ENCODE measurements at regions not wholly inside any gene's neighbourhood (a gene's known extent, or its start where the extent isn't known, plus 50 kb on each side); places are given as distances from the start of the nearest gene placed in this dataset.
"Not testable (repeated sequence)": the region's sequence is repeated elsewhere in the genome, so short reads cannot be mapped to it uniquely, and the experiment has no call there.

GRCh38 chrX:39677978-39678791 is 419.6 kb downstream of the BCOR start:
- H3K4me1 Mint-ChIP-seq, result no peaks in the 10 kb centered on the region
- H3K4me3 Mint-ChIP-seq, result no peak overlapping the region
- H3K9me3 Mint-ChIP-seq, result no peaks in the 10 kb centered on the region
- no peak overlapping the region for H3K27ac Mint-ChIP-seq
- DNase-seq, result no peak
- no peaks in the 10 kb centered on the region for H3K36me3 Mint-ChIP-seq
- no peaks in the 10 kb centered on the region for H3K27me3 Mint-ChIP-seq
- CTCF ChIA-PET, result no interaction called here

DNA sequence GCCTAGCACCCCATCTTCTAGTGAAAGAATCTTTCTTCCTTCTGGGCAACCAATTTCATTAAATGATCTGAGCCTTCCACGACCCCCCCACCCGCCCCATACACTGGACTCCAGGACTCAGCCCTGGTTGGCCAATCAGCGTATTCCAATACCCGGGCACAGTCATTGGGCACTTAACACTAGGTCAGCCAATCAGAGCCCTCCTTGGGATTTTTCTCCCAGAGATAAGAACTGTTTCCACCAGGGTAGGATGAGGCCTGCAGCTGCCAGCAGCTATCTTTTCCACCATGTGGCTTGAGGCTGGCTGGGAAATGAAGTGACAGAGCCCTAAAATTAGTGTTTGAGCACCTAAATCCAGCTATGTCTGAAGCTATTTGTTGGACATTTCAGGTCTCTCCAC is 418.8 kb downstream of the BCOR start:
- no peaks in the 10 kb centered on the region for H3K27me3 Mint-ChIP-seq

GRCh38 chrX:39679497-39680157 is 418.1 kb downstream of the BCOR start:
- Mint-ChIP-seq H3K4me3 (no peak overlapping the region), H3K36me3 (no peaks in the 10 kb centered on the region), H3K9me3 (no peaks in the 10 kb centered on the region), H3K4me1 (no peaks in the 10 kb centered on the region), H3K27me3 (peaks cover 3% of the 10 kb centered on the region), H3K27ac (no peak overlapping the region)
- no peak for DNase-seq
- CTCF ChIA-PET, result no interaction called here

More for the DNA sequence above, 418.8 kb downstream of the BCOR start:
- Mint-ChIP-seq H3K27ac (no peak overlapping the region), H3K4me1 (no peaks in the 10 kb centered on the region), H3K36me3 (no peaks in the 10 kb centered on the region), H3K9me3 (no peaks in the 10 kb centered on the region), H3K4me3 (no peak overlapping the region)
- CTCF ChIA-PET, result no interaction called here
- DNase-seq, result no peak

DNA sequence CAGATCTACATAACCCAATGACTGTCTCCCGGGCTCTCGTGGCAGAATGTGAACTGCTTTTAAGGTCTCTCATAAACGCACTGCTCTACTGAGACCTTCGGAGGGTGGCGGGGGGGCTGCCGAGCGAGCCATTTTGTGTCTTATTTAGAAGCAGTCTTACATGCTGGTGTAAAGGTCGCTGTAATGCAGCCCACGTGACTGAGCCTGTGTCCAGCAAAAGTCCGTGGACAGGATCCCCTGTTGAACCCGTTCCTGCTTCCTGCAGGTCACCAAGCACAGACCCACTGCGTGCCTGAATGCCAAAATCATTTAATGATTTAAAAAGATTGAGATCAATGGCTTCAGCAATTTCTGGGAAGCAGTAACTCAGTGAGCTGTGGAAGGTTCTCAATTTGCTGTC is 415.9 kb downstream of the BCOR start:
- H3K27me3 Mint-ChIP-seq, result peaks cover 15% of the 10 kb centered on the region
- DNase-seq, result no peak
- no peaks in the 10 kb centered on the region for H3K36me3 Mint-ChIP-seq
- no peak overlapping the region for H3K4me3 Mint-ChIP-seq
- no peaks in the 10 kb centered on the region for H3K9me3 Mint-ChIP-seq
- H3K27ac Mint-ChIP-seq, result no peak overlapping the region
- no peaks in the 10 kb centered on the region for H3K4me1 Mint-ChIP-seq
- CTCF ChIA-PET, result no interaction called here

- H3K27ac Mint-ChIP-seq, result no peak overlapping the region
- no peak for DNase-seq
- no peaks in the 10 kb centered on the region for H3K36me3 Mint-ChIP-seq
- CTCF ChIA-PET, result no interaction called here
- H3K4me3 Mint-ChIP-seq, result no peak overlapping the region
- H3K9me3 Mint-ChIP-seq, result no peaks in the 10 kb centered on the region
- H3K27me3 Mint-ChIP-seq, result peaks cover 22% of the 10 kb centered on the region
- H3K4me1 Mint-ChIP-seq, result no peaks in the 10 kb centered on the region
Measured at GRCh38 chrX:39682778-39683177, 415.0 kb downstream of the BCOR start.

- no peaks in the 10 kb centered on the region for H3K4me1 Mint-ChIP-seq
- H3K27me3 Mint-ChIP-seq, result peaks cover 61% of the 10 kb centered on the region
- no peaks in the 10 kb centered on the region for H3K36me3 Mint-ChIP-seq
- no peak for DNase-seq
- CTCF ChIA-PET, result no interaction called here
- no peak overlapping the region for H3K4me3 Mint-ChIP-seq
- no peaks in the 10 kb centered on the region for H3K9me3 Mint-ChIP-seq
- no peak overlapping the region for H3K27ac Mint-ChIP-seq
Measured at GRCh38 chrX:39688219-39688575, 409.6 kb downstream of the BCOR start.

DNA sequence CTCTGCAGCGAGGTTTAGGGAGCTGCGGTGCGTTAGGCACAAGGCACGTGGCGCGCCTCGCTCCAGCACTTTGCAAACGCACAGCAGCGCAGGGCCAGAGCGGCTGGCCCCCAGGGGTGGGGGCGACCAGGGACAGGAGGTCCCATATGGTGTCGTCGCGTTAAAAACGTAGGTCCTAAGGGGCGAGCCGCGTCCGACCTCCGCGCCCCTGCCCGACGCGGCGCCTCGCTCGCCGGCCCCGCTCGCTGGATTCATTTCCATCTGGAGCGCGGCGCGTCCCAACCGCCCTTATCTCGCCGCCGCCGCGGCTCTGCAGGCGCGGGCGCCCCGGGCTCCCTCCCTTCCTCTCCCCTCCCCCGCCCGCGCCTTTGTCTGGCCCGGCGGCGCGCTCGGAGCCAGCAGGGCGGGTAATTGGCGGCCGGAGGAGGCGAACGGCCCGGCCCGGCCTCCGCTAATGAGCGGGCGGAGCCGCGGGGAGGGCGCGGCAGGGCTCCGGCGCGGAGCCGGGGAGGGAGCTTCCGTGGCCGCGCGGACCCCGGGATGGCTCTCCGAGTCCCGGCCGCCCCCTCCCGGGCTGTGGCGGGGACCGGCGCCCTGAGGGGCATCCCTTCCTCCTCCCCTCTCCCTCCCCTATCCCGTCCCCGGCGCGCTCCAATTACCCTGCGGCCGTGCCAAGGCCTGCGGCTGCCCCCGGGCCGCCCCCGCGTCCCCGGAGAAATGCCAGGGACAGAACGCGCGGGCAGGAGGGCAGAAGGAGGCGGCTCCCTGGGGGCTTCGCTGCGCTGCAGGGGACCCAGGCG is 409.0 kb downstream of the BCOR start:
- no peak overlapping the region for H3K4me3 Mint-ChIP-seq
- no peaks in the 10 kb centered on the region for H3K36me3 Mint-ChIP-seq
- CTCF ChIA-PET, result no interaction called here
- peaks cover 64% of the 10 kb centered on the region for H3K27me3 Mint-ChIP-seq
- no peak overlapping the region for H3K27ac Mint-ChIP-seq
- H3K4me1 Mint-ChIP-seq, result no peaks in the 10 kb centered on the region
- H3K9me3 Mint-ChIP-seq, result no peaks in the 10 kb centered on the region
- DNase-seq, result peak; percentile 25

DNA sequence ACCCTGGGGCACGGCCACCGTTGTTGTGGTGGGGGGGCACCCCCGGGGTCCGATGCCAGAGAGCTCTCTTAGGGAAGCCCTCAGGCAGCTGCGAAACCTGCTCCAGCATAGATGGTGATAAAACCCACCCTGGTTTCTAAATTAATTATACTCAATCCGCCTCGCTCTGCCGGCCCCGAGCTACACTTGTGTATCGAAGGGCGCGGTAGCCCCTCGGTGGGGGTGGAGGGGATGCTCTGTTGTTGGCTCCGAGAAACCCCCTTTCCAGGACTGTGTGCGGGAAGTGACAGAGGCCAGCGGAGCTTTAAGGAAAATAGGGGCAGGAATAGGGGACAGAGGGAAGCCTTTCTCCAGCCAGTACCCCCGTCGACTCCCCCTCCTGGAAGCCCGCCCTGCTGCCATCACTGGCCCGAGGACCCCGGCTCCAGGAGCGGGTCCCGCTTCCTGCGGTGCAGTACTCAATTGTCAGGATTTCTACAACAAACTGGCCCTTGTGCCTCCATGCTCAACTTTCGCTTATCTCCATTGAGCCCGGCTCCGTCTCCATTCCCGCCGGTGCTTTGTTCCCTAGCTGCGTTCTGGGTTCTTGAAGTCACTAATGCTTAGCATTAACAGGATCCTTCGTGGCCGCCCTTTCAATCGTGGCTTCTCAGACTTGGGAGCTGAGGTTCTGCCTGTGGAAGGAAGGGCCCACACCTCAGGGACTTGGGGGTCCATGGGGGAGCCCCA is 408.2 kb downstream of the BCOR start:
- no peaks in the 10 kb centered on the region for H3K36me3 Mint-ChIP-seq
- no peak for DNase-seq
- CTCF ChIA-PET, result no interaction called here
- H3K4me3 Mint-ChIP-seq, result no peak overlapping the region
- H3K27me3 Mint-ChIP-seq, result peaks cover 66% of the 10 kb centered on the region
- no peak overlapping the region for H3K27ac Mint-ChIP-seq
- H3K9me3 Mint-ChIP-seq, result no peaks in the 10 kb centered on the region
- H3K4me1 Mint-ChIP-seq, result no peaks in the 10 kb centered on the region

GRCh38 chrX:39690541-39691415 is 407.0 kb downstream of the BCOR start:
- DNase-seq, result no peak
- Mint-ChIP-seq H3K4me1 (no peaks in the 10 kb centered on the region), H3K4me3 (no peak overlapping the region), H3K9me3 (no peaks in the 10 kb centered on the region), H3K27ac (no peak overlapping the region), H3K27me3 (peaks cover 61% of the 10 kb centered on the region), H3K36me3 (no peaks in the 10 kb centered on the region)
- CTCF ChIA-PET, result no interaction called here

GRCh38 chrX:39691724-39692123 is 406.0 kb downstream of the BCOR start:
- no peak for DNase-seq
- H3K27ac Mint-ChIP-seq, result no peak overlapping the region
- H3K4me1 Mint-ChIP-seq, result no peaks in the 10 kb centered on the region
- H3K4me3 Mint-ChIP-seq, result no peak overlapping the region
- CTCF ChIA-PET, result no interaction called here
- no peaks in the 10 kb centered on the region for H3K9me3 Mint-ChIP-seq
- peaks cover 56% of the 10 kb centered on the region for H3K27me3 Mint-ChIP-seq
- no peaks in the 10 kb centered on the region for H3K36me3 Mint-ChIP-seq

GRCh38 chrX:39692796-39693195 is 405.0 kb downstream of the BCOR start:
- H3K27me3 Mint-ChIP-seq, result peaks cover 48% of the 10 kb centered on the region
- no peak overlapping the region for H3K27ac Mint-ChIP-seq
- H3K4me1 Mint-ChIP-seq, result no peaks in the 10 kb centered on the region
- H3K9me3 Mint-ChIP-seq, result no peaks in the 10 kb centered on the region
- no peaks in the 10 kb centered on the region for H3K36me3 Mint-ChIP-seq
- no peak for DNase-seq
- CTCF ChIA-PET, result no interaction called here
- H3K4me3 Mint-ChIP-seq, result no peak overlapping the region

DNA sequence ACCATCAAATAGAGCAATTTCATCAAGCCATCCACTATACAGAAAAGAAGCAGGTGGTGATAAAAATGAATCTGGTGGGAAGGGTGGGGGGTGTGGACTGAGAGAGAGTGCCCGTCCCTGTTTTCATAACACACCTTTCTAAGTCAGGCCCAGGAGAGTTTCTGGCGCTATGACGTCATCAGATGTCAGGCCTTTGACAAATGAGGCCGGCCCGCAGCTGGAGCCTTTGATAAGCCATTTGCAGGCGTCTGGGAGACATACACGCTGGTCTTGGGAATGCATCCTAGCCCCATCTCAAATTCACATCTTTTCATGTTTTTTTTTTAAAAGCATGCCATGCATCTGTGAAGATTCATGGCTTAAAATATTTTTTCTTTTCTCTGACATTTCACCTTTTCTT is 404.5 kb downstream of the BCOR start:
- H3K4me3 Mint-ChIP-seq, result no peak overlapping the region
- no peaks in the 10 kb centered on the region for H3K4me1 Mint-ChIP-seq
- no peaks in the 10 kb centered on the region for H3K36me3 Mint-ChIP-seq
- H3K9me3 Mint-ChIP-seq, result no peaks in the 10 kb centered on the region
- DNase-seq, result no peak
- CTCF ChIA-PET, result no interaction called here
- peaks cover 43% of the 10 kb centered on the region for H3K27me3 Mint-ChIP-seq
- no peak overlapping the region for H3K27ac Mint-ChIP-seq

DNA sequence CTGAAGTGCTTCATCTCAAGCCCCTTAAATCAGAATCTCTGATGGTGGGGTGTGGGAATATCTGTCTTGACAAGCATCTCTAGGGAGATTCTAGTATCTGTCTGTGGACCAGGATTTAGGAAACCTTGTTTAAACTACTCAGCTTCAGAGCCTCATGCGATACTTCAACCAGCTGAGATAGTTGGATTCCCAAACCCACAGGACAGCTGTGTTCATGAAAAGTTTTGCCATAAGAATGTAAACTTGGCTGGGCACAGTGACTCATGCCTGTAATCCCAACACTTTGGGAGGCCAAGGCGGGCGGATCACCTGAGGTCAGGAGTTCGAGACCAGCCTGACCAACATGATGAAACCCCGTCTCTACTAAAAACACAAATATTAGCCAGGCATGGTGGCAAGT is 395.1 kb downstream of the BCOR start:
- H3K36me3 Mint-ChIP-seq, H3K4me3 Mint-ChIP-seq, H3K9me3 Mint-ChIP-seq, CTCF ChIA-PET, H3K4me1 Mint-ChIP-seq, H3K27me3 Mint-ChIP-seq, DNase-seq, H3K27ac Mint-ChIP-seq: not testable (repeated sequence)

- DNase-seq, result no peak
- Mint-ChIP-seq H3K4me1 (no peaks in the 10 kb centered on the region), H3K27ac (no peak overlapping the region), H3K4me3 (no peak overlapping the region), H3K36me3 (no peaks in the 10 kb centered on the region), H3K27me3 (peaks cover 3% of the 10 kb centered on the region), H3K9me3 (no peaks in the 10 kb centered on the region)
- CTCF ChIA-PET, result no interaction called here
Measured at GRCh38 chrX:39703307-39703706, 394.5 kb downstream of the BCOR start.
